Pancreas (tissue), 10 donors: ENCODE measurements at regions not wholly inside any gene's neighbourhood (a gene's known extent, or its start where the extent isn't known, plus 50 kb on each side); places are given as distances from the start of the nearest gene placed in this dataset.

Experiments
- ATAC-seq, 4 donors: fragments of 200-7000 bp; cut with Tn5 transposase; one replicate each; pipeline versions ENCODE4 v1.8.0 to v1.9.1; 2020; ENCODE audit warnings: mild to moderate bottlenecking in 4 of 4, moderate library complexity in 4 of 4
- DNase-seq, 6 donors: peaks; one replicate each; pipeline ENCODE4 v3.0.0-alpha.2; 2020
- FAIRE-seq: peaks from 2 replicates; lab custom pipeline; 2012; peaks lifted over from hg19 to GRCh38; lab: Jason Lieb, UNC
- H3K27ac ChIP-seq, 4 donors: fragments of 200-600 bp; sonication (generic); 1 replicate in 3 of 4; 2 replicates in 1 of 4; pipeline versions ENCODE4 v1.5.0 to v1.8.0; 2020
- H3K27me3 ChIP-seq, 4 donors: fragments of 200-600 bp; one replicate each; pipeline ENCODE4 v1.8.0; 2021
- H3K36me3 ChIP-seq, 3 donors: fragments of 200-600 bp; sonication (generic) in 1 of 3; one replicate each; pipeline versions ENCODE4 v1.5.0 to v1.8.0; 2020 to 2021
- H3K4me1 ChIP-seq, 3 donors: fragments of 200-600 bp; one replicate each; pipeline ENCODE4 v1.8.0; 2021
- H3K4me3 ChIP-seq, 4 donors: fragments of 200-600 bp; sonication (generic) in 2 of 4; one replicate each; pipeline versions ENCODE4 v1.5.0 to v1.8.0; 2020 to 2021
- H3K9me3 ChIP-seq, 4 donors: fragments of 200-600 bp; one replicate each; pipeline ENCODE4 v1.8.0; 2021
- WGBS, 2 donors: extraction: QIAGEN DNeasy Blood & Tissue Kit; methylation state at CpG; one replicate each; pipeline ENCODE4 v1.1.7; 2013; 5-methylcytosine and 5-hydroxymethylcytosine counted together
- intact Hi-C, 3 donors: fragments of 100-400 bp; cut with DNase I; formaldehyde crosslinking; loops; one replicate each; pipeline versions ENCODE4 v1.11.1 to v1.14.2; 2022
- TF ChIP-seq, protein P1 (sequence below), 4 donors: fragments of 200-600 bp; sonication (generic) in 3 of 4; IDR thresholded peaks; one replicate each; pipeline versions ENCODE4 v1.5.0 to v1.8.0; 2021; ENCODE audit warnings: antibody characterized with exemption in 4 of 4
- donor health status: healthy with polysubstance abuse.
- donor health status: DM: no; HTN: no; CAD: no; lungs with moderate emphysema.
- donor health status: DM: no; HTN: no; CAD: no.
- donor health status: control.
- donor health status: control.
- donor health status: Bipolar disorder and iron deficiency.
- donor health status: DM: yes; HTN: yes; CAD: no.
- donor health status: DM: no; HTN: no; CAD: no.
- donor health status: DM: no; HTN: no; CAD: no.
- donor health status: DM: yes; HTN: yes; CAD: no.

DNA sequence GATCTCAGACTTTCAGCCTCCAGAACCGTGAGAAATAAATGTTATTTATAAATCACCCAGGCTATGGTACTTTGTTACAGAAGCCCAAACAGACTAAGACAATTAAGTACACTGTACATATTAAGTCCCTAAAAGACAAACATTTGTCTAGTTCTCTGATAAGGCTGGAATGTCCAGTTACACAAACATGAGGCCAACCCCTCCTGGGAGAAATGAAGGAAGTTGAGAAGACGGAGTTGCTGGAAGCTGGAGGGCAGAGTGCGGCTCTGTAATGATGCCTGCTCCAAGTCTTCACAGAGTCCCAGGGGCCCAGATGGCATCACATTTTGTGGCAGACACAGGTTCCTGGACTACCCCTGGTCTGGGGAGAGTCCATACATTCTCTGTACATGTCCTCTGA lies 79.2 kb upstream of the ST8SIA3 start:
- ATAC-seq: peak in 2 of 4 donors; percentile 61 to 66
- H3K36me3 ChIP-seq: no peaks in the 10 kb centered on the region
- WGBS, 2 donors: 11 to 18% methylated on average over 3 of the region's 3 CpGs
- no peaks in the 10 kb centered on the region for H3K9me3 ChIP-seq
- intact Hi-C loops: no loop called here
- TF ChIP-seq, protein P1, sequence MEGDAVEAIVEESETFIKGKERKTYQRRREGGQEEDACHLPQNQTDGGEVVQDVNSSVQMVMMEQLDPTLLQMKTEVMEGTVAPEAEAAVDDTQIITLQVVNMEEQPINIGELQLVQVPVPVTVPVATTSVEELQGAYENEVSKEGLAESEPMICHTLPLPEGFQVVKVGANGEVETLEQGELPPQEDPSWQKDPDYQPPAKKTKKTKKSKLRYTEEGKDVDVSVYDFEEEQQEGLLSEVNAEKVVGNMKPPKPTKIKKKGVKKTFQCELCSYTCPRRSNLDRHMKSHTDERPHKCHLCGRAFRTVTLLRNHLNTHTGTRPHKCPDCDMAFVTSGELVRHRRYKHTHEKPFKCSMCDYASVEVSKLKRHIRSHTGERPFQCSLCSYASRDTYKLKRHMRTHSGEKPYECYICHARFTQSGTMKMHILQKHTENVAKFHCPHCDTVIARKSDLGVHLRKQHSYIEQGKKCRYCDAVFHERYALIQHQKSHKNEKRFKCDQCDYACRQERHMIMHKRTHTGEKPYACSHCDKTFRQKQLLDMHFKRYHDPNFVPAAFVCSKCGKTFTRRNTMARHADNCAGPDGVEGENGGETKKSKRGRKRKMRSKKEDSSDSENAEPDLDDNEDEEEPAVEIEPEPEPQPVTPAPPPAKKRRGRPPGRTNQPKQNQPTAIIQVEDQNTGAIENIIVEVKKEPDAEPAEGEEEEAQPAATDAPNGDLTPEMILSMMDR (IDR thresholded peaks at IDR 0.05): no peak
- DNase-seq: peak in 1 of 6 donors; percentile 20
- no peak overlapping the region for H3K4me3 ChIP-seq
- FAIRE-seq: no peak
- no peaks in the 10 kb centered on the region for H3K4me1 ChIP-seq
- no peaks in the 10 kb centered on the region for H3K27me3 ChIP-seq
- H3K27ac ChIP-seq: peak overlapping the region in 2 of 4 donors; percentile 15 to 48

GRCh38 chr18:57275111-57275510 lies 77.2 kb upstream of the ST8SIA3 start:
- H3K9me3 ChIP-seq: no peaks in the 10 kb centered on the region
- H3K36me3 ChIP-seq: no peaks in the 10 kb centered on the region
- H3K27me3 ChIP-seq: no peaks in the 10 kb centered on the region
- FAIRE-seq: no peak
- TF ChIP-seq, protein P1 (IDR thresholded peaks at IDR 0.05): no peak
- ATAC-seq: no peak
- no peaks in the 10 kb centered on the region for H3K4me1 ChIP-seq
- no peak overlapping the region for H3K4me3 ChIP-seq
- DNase-seq: no peak
- H3K27ac ChIP-seq: no peak overlapping the region
- intact Hi-C loops: no loop called here
- WGBS, 2 donors: 58 to 80% methylated on average over 3 of the region's 3 CpGs

- no peaks in the 10 kb centered on the region for H3K4me1 ChIP-seq
- H3K9me3 ChIP-seq: no peaks in the 10 kb centered on the region
- H3K27me3 ChIP-seq: no peaks in the 10 kb centered on the region
- intact Hi-C loops: no loop called here
- H3K4me3 ChIP-seq: no peak overlapping the region
- ATAC-seq: no peak
- FAIRE-seq: no peak
- no peak overlapping the region for H3K27ac ChIP-seq
- DNase-seq: no peak
- TF ChIP-seq, protein P1 (IDR thresholded peaks at IDR 0.05): no peak
- WGBS, 2 donors: 78 to 79% methylated on average over 2 of the region's 2 CpGs
- H3K36me3 ChIP-seq: no peaks in the 10 kb centered on the region
These were observed 75.5 kb upstream of the ST8SIA3 start for GRCh38 chr18:57276829-57277228.

GRCh38 chr18:57278933-57279332 lies 73.4 kb upstream of the ST8SIA3 start:
- H3K9me3 ChIP-seq: no peaks in the 10 kb centered on the region
- FAIRE-seq (no peak), ATAC-seq (no peak), DNase-seq (no peak)
- intact Hi-C loops: no loop called here
- H3K4me1 ChIP-seq: no peaks in the 10 kb centered on the region
- H3K27ac ChIP-seq: no peak overlapping the region
- TF ChIP-seq, protein P1 (IDR thresholded peaks at IDR 0.05): no peak
- no peaks in the 10 kb centered on the region for H3K36me3 ChIP-seq
- H3K4me3 ChIP-seq: no peak overlapping the region
- no peaks in the 10 kb centered on the region for H3K27me3 ChIP-seq

GRCh38 chr18:57281519-57281918 lies 70.8 kb upstream of the ST8SIA3 start:
- Histone ChIP-seq H3K9me3 (no peaks in the 10 kb centered on the region), H3K27ac (no peak overlapping the region), H3K4me3 (no peak overlapping the region), H3K4me1 (no peaks in the 10 kb centered on the region), H3K36me3 (no peaks in the 10 kb centered on the region), H3K27me3 (no peaks in the 10 kb centered on the region)
- TF ChIP-seq, protein P1 (IDR thresholded peaks at IDR 0.05): no peak
- no peak for FAIRE-seq
- WGBS, 2 donors: 56 to 70% methylated on average over 5 of the region's 5 CpGs
- DNase-seq: no peak
- ATAC-seq: no peak
- intact Hi-C loops: no loop called here
